Breast epithelium (tissue), 4 donors: ENCODE measurements at regions not wholly inside any gene's neighbourhood (a gene's known extent, or its start where the extent isn't known, plus 50 kb on each side); places are given as distances from the start of the nearest gene placed in this dataset.
"Not testable (repeated sequence)": the region's sequence is repeated elsewhere in the genome, so short reads cannot be mapped to it uniquely, and the experiment has no call there.

Experiments used
- DNase-seq, 2 donors: peaks; one replicate each; pipeline ENCODE4 v3.0.0-alpha.2; 2019; ENCODE audit warnings: low spot score in 2 of 2
- H3K27ac ChIP-seq, 2 donors: fragments of 200-600 bp; sonication (generic) in 1 of 2; one replicate each; pipeline ENCODE4 v1.5.1; 2016 to 2019; ENCODE audit warnings: mild to moderate bottlenecking in 1 of 2
- H3K27me3 ChIP-seq, 2 donors: fragments of 200-600 bp; sonication (generic) in 1 of 2; one replicate each; pipeline versions ENCODE4 v1.5.1 to v1.6.0; 2017 to 2019; ENCODE audit warnings: control low read depth in 1 of 2, mild to moderate bottlenecking in 1 of 2
- H3K36me3 ChIP-seq: fragments of 200-600 bp; one replicate; pipeline ENCODE4 v1.5.1; 2019
- H3K4me1 ChIP-seq, 2 donors: fragments of 200-600 bp; sonication (generic); one replicate each; pipeline ENCODE4 v1.5.1; 2016 to 2019; ENCODE audit warnings: control low read depth in 1 of 2
- H3K4me3 ChIP-seq, 3 donors: fragments of 200-600 bp; sonication (generic); 1 replicate in 2 of 3; 2 replicates in 1 of 3; pipeline ENCODE4 v1.5.1; 2016 to 2019; ENCODE audit warnings: mild to moderate bottlenecking in 3 of 3, moderate library complexity in 2 of 3
- H3K9me3 ChIP-seq, 2 donors: fragments of 200-600 bp; sonication (generic) in 1 of 2; one replicate each; pipeline ENCODE4 v1.5.1; 2016 to 2019; ENCODE audit warnings: control low read depth in 1 of 2
- POLR2A ChIP-seq: fragments of 450-650 bp; IDR thresholded peaks from one replicate; pipeline ENCODE4 v1.6.1; 2016; ENCODE audit warnings: antibody characterized with exemption, mild to moderate bottlenecking, moderate library complexity
- POLR2AphosphoS5 ChIP-seq, 3 donors: sonication (generic); formaldehyde crosslinking; IDR thresholded peaks; one replicate each; pipeline ENCODE4 v1.6.1; 2017; ENCODE audit warnings: antibody characterized with exemption in 3 of 3
- intact Hi-C: fragments of 100-400 bp; cut with DNase I; formaldehyde crosslinking; loops from one replicate; pipeline ENCODE4 v1.15.1; 2023; ENCODE audit warnings: low total_unique reads
- TF ChIP-seq, protein P1 (sequence below), 3 donors: fragments of 450-650 bp; IDR thresholded peaks; one replicate each; pipeline ENCODE4 v1.5.1; 2016 to 2017; ENCODE audit warnings: antibody characterized with exemption in 3 of 3, mild to moderate bottlenecking in 3 of 3, moderate library complexity in 3 of 3

GRCh38 chr22:26941896-26942636, 284.7 kb downstream of the MIAT start:
- Histone ChIP-seq H3K27ac (no peak overlapping the region), H3K4me1 (no peaks in the 10 kb centered on the region), H3K27me3 (no peaks in the 10 kb centered on the region), H3K9me3 (no peaks in the 10 kb centered on the region), H3K4me3 (no peak overlapping the region), H3K36me3 (no peaks in the 10 kb centered on the region)
- TF ChIP-seq, protein P1, sequence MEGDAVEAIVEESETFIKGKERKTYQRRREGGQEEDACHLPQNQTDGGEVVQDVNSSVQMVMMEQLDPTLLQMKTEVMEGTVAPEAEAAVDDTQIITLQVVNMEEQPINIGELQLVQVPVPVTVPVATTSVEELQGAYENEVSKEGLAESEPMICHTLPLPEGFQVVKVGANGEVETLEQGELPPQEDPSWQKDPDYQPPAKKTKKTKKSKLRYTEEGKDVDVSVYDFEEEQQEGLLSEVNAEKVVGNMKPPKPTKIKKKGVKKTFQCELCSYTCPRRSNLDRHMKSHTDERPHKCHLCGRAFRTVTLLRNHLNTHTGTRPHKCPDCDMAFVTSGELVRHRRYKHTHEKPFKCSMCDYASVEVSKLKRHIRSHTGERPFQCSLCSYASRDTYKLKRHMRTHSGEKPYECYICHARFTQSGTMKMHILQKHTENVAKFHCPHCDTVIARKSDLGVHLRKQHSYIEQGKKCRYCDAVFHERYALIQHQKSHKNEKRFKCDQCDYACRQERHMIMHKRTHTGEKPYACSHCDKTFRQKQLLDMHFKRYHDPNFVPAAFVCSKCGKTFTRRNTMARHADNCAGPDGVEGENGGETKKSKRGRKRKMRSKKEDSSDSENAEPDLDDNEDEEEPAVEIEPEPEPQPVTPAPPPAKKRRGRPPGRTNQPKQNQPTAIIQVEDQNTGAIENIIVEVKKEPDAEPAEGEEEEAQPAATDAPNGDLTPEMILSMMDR (IDR thresholded peaks at IDR 0.05), result no peak
- no peak for TF ChIP-seq POLR2AphosphoS5 (IDR thresholded peaks at IDR 0.05)
- TF ChIP-seq POLR2A, result no peak
- intact Hi-C loops, result no loop called here
- no peak for DNase-seq

- H3K9me3 ChIP-seq, result no peaks in the 10 kb centered on the region
- TF ChIP-seq POLR2AphosphoS5 (IDR thresholded peaks at IDR 0.05), result no peak
- no peak for TF ChIP-seq POLR2A
- TF ChIP-seq, protein P1 (IDR thresholded peaks at IDR 0.05), result no peak
- H3K27me3 ChIP-seq, result no peaks in the 10 kb centered on the region
- H3K4me1 ChIP-seq, result no peaks in the 10 kb centered on the region
- DNase-seq, result no peak
- no peak overlapping the region for H3K4me3 ChIP-seq
- no peaks in the 10 kb centered on the region for H3K36me3 ChIP-seq
- no peak overlapping the region for H3K27ac ChIP-seq
- intact Hi-C loops, result no loop called here
These were observed 285.2 kb downstream of the MIAT start for GRCh38 chr22:26942637-26942957.

DNA sequence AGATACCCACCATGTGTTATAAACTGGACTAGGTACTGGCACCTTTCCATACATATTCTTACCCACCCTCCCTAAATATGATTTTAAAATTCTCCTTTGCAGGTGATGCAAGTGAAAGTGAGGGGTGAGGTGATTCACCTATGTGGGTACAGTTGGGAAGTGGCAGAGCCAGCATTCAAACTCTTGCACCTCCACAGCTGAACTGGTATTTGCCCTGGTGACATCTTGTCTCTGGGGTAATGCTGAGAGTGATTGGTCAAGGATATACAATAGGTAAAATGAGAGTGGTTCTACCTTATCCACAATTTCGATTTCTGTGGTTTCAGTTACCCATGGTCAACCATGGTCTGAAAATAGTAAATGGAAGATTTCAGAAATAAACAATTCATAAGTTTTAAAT, 288.2 kb downstream of the MIAT start:
- TF ChIP-seq POLR2AphosphoS5 (IDR thresholded peaks at IDR 0.05) (no peak), POLR2A (no peak)
- TF ChIP-seq, protein P1 (IDR thresholded peaks at IDR 0.05), result no peak
- H3K9me3 ChIP-seq, result no peaks in the 10 kb centered on the region
- intact Hi-C loops, result no loop called here
- no peak overlapping the region for H3K4me3 ChIP-seq
- DNase-seq, result no peak
- H3K4me1 ChIP-seq, result no peaks in the 10 kb centered on the region
- no peaks in the 10 kb centered on the region for H3K27me3 ChIP-seq
- H3K36me3 ChIP-seq, result no peaks in the 10 kb centered on the region
- no peak overlapping the region for H3K27ac ChIP-seq

- TF ChIP-seq, protein P1 (IDR thresholded peaks at IDR 0.05), result no peak
- TF ChIP-seq POLR2AphosphoS5 (IDR thresholded peaks at IDR 0.05), result no peak
- TF ChIP-seq POLR2A, result no peak
- H3K4me3 ChIP-seq, result no peak overlapping the region
- H3K4me1 ChIP-seq, result no peaks in the 10 kb centered on the region
- H3K27ac ChIP-seq, result no peak overlapping the region
- DNase-seq, result no peak
- no peaks in the 10 kb centered on the region for H3K36me3 ChIP-seq
- no peaks in the 10 kb centered on the region for H3K9me3 ChIP-seq
- intact Hi-C loops, result no loop called here
- peaks cover 0 to 9% of the 10 kb centered on the region in 2 donors for H3K27me3 ChIP-seq
These were observed 291.8 kb downstream of the MIAT start for GRCh38 chr22:26949193-26949592.

- H3K4me3 ChIP-seq, H3K27ac ChIP-seq, H3K4me1 ChIP-seq, DNase-seq, H3K27me3 ChIP-seq, H3K9me3 ChIP-seq, intact Hi-C loops, H3K36me3 ChIP-seq: not testable (repeated sequence)
These were observed 293.8 kb downstream of the MIAT start for GRCh38 chr22:26951139-26951538.

GRCh38 chr22:26952004-26952403, 294.6 kb downstream of the MIAT start:
- Histone ChIP-seq H3K27ac (no peak overlapping the region), H3K4me1 (no peaks in the 10 kb centered on the region), H3K4me3 (no peak overlapping the region), H3K27me3 (peaks cover 0 to 9% of the 10 kb centered on the region in 2 donors), H3K36me3 (no peaks in the 10 kb centered on the region), H3K9me3 (no peaks in the 10 kb centered on the region)
- DNase-seq, result no peak
- intact Hi-C loops, result no loop called here
- TF ChIP-seq POLR2A (no peak), POLR2AphosphoS5 (IDR thresholded peaks at IDR 0.05) (no peak)
- TF ChIP-seq, protein P1 (IDR thresholded peaks at IDR 0.05), result no peak
